ENCODE measurements at regions not wholly inside any gene's neighbourhood (a gene's known extent, or its start where the extent isn't known, plus 50 kb on each side); places are given as distances from the start of the nearest gene placed in this dataset.
"Not testable (repeated sequence)": the region's sequence is repeated elsewhere in the genome, so short reads cannot be mapped to it uniquely, and the experiment has no call there.

DNA sequence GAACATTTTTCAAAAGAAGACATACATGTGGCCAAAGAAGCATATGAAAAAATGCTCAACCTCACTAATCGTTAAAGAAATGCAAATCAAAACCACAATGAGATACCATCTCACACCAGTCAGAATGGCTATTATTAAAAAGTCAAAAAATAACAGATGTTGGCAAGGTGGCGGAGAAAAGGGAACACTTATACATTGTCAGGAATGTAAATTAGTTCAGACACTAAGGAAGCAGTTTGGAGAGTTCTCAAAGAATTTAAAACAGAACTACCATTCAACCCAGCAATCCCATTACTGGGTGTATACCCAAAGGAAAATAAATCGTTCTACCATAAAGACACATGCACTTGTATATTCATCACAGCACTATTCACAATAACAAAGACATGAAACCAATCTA is 106.9 kb downstream of the APTX start:
- DNase-seq: not testable (repeated sequence)

DNA sequence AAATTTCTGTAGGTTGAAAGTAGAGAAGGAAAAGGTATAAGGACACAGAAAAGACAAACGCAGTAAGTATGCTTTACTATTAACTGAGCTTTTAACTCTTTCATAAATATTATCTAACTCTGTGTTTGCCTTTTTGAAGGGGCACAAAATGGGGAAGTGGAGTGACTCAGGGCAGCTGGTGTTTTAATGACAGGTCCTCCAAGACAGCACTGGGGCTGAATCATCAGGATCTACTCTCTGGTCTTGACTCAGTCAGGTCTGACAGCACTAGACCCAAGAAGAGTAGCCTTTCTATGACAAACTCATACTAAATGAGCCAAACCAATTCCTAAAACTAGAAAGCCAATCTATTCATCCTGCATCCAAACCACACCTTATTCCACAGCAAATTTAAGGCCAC is 102.2 kb downstream of the APTX start:
- no peak for DNase-seq

DNA sequence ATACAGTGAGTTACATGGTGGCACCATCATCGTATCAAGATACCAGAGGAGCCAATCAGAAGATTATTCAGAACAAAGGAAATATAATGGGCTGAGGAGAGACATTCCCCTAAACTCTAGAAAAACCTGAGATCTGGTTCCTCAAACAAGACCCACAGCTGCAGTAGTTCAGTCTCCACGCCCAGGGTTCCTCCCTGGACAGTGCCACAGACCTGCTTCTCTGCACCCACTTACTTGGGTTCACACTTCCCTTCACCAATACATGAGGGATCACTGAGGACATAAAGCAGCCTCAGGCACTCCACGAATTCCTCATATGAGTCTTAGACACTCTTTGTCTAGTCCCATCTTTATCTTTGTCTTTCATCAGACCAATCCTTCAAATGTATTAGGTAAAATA is 101.7 kb downstream of the APTX start:
- no peak for DNase-seq

DNA sequence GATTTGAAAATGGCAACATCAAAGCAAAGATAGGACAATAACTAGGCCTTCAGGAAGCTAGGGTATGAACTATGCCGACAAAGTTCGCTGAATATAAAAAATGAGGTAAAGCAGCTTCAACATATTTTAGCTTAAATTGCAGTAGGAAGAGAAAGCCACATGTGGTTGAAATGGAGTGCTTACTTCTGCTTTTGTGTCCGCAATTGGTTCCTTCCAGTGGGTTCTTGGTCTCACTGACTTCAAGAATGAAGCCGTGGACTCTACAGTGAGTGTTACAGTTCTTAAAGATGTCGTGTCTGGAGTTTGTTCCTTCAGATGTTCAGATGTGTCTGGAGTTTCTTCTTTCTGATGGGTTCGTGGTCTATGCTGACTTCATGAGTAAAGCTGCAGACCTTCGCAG is 95.2 kb downstream of the APTX start:
- no peak for DNase-seq

DNA sequence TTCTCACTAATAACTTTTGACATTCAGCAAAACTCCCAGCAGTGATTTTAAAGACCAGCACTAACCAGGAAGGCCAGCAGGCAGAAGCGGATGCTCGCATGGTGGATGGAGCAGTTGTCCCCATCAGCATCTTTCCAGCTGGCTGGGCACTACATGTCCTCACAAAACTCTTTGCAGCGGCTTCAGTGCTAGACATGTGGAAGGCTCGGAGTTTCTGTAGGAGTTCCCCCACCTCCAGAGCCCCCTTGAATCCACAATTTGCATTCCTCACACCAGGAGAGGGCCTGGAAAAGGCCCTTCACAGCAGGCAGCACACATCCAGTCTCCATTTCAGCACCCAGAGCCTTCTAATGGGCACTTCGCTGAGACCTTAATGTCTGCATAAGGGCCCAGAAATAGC is 85.6 kb downstream of the APTX start:
- no peak for DNase-seq

DNA sequence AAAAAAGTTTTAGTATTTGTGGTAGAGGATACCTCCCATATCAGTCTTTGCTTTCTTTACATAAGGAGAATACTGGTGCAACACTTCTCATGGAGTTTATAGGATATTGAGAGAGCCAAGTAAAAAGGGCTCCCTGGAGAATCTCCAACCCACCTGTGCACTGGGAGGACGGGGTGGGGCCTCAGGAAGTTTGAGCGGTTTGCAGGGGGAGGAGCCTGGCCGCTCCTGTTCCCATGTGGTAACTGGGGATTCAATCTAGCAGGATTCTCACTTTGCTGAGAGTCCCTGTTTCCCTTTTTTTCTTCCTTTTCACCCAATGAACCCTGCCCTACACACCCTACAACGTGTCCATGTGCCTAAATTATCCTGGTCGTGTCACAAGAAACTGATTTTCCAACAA is 82.8 kb downstream of the APTX start:
- no peak for DNase-seq
